Glutamatergic neuron (in vitro differentiated cells): ENCODE measurements at regions not wholly inside any gene's neighbourhood (a gene's known extent, or its start where the extent isn't known, plus 50 kb on each side); places are given as distances from the start of the nearest gene placed in this dataset.
A peak's percentile ranks its signal among the peaks of the same experiment; 100 is the strongest.

Experiments used
- DNase-seq: peaks from one replicate; pipeline ENCODE4 v3.0.0; 2022
- H3K27ac Mint-ChIP-seq: one replicate; pipeline ENCODE4 v1.8.0; 2020; ENCODE audit warnings: mild to moderate bottlenecking, mixed read lengths, inconsistent platforms; ENCODE audit not compliant: unreplicated experiment
- H3K27me3 Mint-ChIP-seq: one replicate; pipeline ENCODE4 v1.8.0; 2020; ENCODE audit warnings: mild to moderate bottlenecking, moderate library complexity, mixed read lengths, inconsistent platforms; ENCODE audit not compliant: unreplicated experiment
- H3K36me3 Mint-ChIP-seq: one replicate; pipeline ENCODE4 v1.8.0; 2020; ENCODE audit warnings: mild to moderate bottlenecking, mixed read lengths, inconsistent platforms; ENCODE audit not compliant: unreplicated experiment
- H3K4me1 Mint-ChIP-seq: one replicate; pipeline ENCODE4 v1.8.0; 2020; ENCODE audit warnings: mild to moderate bottlenecking, low read depth, mixed read lengths, inconsistent platforms; ENCODE audit not compliant: unreplicated experiment
- H3K4me3 Mint-ChIP-seq: one replicate; pipeline ENCODE4 v1.8.0; 2020; ENCODE audit warnings: mild to moderate bottlenecking, mixed read lengths, inconsistent platforms; ENCODE audit not compliant: unreplicated experiment
- H3K9me3 Mint-ChIP-seq: one replicate; pipeline ENCODE4 v1.8.0; 2020; ENCODE audit warnings: mild to moderate bottlenecking, moderate library complexity, mixed read lengths, inconsistent platforms; ENCODE audit not compliant: unreplicated experiment
- CTCF ChIP-seq: fragments of 200-600 bp; sonication (generic); IDR thresholded peaks from one replicate; pipeline ENCODE4 v1.5.0; 2021; ENCODE audit not compliant: partially characterized antibody, unreplicated experiment

- Mint-ChIP-seq H3K27me3 (peaks cover 2% of the 10 kb centered on the region), H3K27ac (no peak overlapping the region), H3K4me3 (no peak overlapping the region), H3K4me1 (peaks cover under 1% of the 10 kb centered on the region), H3K36me3 (peaks cover 12% of the 10 kb centered on the region), H3K9me3 (peaks cover 2% of the 10 kb centered on the region)
- DNase-seq: no peak
- TF ChIP-seq CTCF: no peak
Observed at GRCh38 chr13:29914581-29914980, 64.2 kb upstream of the UBL3 start.

DNA sequence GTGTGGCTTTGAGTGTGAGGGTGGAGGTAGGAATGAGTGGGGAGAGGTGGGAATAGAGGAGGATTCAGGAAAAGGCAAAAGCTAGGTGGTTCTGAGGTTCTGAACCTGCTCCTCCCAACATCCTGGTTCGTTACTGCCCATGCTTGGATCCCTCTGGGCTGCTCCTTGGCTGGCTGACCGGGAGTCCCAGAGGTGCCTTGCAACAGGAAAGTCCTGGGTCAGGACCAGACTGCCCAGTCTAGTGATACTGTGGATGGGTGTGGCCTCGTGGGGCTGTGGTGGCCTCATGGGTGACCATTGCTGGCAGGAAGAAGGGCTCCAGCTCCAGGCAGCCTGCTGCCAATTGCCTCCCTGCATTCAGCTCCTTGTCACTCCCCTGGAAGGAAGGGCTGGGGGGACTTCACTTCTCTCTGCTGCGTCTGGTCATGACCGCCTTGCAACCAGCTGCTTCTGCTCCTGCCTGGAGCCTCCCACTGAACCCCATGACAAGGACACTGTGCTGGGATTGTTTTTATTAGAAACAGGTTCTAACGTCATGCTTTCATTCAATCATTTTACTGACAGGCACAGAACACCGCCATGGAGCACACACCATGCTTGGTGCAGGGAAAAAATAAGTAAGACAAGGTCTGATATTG is 61.5 kb upstream of the UBL3 start:
- peaks cover 6% of the 10 kb centered on the region for H3K4me1 Mint-ChIP-seq
- H3K27ac Mint-ChIP-seq: no peak overlapping the region
- H3K27me3 Mint-ChIP-seq: peaks cover 2% of the 10 kb centered on the region
- peaks cover 3% of the 10 kb centered on the region for H3K9me3 Mint-ChIP-seq
- DNase-seq: no peak
- no peaks in the 10 kb centered on the region for H3K36me3 Mint-ChIP-seq
- no peak for TF ChIP-seq CTCF
- no peak overlapping the region for H3K4me3 Mint-ChIP-seq

DNA sequence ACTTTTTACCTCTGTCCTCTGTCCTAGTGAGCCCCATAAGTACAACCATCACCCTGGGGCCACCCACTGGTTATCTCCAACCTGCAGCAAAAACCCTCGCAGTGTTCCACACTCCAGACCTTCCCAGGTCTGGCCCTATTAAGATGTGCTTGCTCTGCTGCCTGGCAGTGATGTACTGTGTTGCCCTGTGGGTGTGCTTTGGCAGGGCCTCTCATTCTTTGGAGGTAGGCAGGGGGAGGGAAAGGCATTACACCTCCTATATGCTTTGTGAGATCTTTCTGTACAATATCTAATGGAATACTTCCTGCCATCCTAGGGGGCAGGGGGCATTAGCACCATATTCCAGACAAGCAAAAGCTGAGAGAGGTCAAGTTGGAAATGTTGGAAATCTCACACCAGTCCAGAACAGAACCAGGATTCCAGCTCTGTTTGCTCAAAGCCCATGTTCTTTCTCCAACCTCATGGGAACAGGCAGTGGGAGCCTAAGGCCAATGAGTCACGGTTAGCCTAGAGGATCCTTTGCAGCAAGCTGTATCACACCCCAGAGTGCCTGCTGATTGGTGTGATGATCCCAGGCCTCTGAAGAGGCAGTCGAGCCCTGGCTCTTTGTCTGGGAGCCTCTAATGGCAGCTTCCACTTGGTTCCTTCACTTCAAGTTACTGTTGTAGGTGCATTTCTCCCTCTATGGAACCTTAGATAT is 59.7 kb upstream of the UBL3 start:
- H3K27me3 Mint-ChIP-seq: peaks cover 2% of the 10 kb centered on the region
- H3K36me3 Mint-ChIP-seq: no peaks in the 10 kb centered on the region
- TF ChIP-seq CTCF: no peak
- H3K9me3 Mint-ChIP-seq: peaks cover 2% of the 10 kb centered on the region
- H3K4me3 Mint-ChIP-seq: no peak overlapping the region
- peaks cover 6% of the 10 kb centered on the region for H3K4me1 Mint-ChIP-seq
- no peak for DNase-seq
- no peak overlapping the region for H3K27ac Mint-ChIP-seq

DNA sequence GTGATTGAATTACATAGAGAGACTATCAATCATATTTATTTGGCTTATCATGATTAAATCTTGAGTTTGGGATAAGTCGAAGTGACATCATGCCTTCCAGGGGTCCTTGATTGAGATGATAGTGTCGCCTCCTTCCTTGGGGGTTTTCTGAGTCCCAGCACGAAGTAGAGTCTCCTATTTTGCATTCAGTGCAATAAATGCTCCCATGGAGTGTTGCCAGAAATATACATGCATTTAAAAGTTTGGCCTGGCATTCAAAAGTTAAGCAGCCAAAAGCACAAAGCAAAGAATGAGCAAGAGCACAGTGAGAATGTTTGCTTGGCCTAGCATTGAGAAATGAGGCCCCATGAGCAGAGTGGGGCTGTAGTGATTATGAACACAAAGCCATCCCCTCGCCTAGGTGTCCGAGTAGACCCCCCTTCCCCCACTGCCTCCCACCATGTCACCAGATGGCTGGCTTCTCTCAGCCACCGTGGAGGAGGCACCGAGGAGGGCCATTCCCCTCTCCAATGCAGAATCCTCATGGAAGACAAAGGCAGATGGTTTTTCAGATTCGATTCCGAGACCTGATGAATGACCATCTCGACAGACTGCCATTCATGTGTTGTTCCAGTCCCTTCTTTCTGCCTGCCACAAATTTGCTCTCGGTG is 58.8 kb upstream of the UBL3 start:
- H3K36me3 Mint-ChIP-seq: no peaks in the 10 kb centered on the region
- no peak for DNase-seq
- no peak overlapping the region for H3K27ac Mint-ChIP-seq
- peaks cover 2% of the 10 kb centered on the region for H3K9me3 Mint-ChIP-seq
- peak overlapping the region; percentile 17 for H3K4me3 Mint-ChIP-seq
- peaks cover 6% of the 10 kb centered on the region for H3K4me1 Mint-ChIP-seq
- no peak for TF ChIP-seq CTCF
- H3K27me3 Mint-ChIP-seq: peaks cover 2% of the 10 kb centered on the region

DNA sequence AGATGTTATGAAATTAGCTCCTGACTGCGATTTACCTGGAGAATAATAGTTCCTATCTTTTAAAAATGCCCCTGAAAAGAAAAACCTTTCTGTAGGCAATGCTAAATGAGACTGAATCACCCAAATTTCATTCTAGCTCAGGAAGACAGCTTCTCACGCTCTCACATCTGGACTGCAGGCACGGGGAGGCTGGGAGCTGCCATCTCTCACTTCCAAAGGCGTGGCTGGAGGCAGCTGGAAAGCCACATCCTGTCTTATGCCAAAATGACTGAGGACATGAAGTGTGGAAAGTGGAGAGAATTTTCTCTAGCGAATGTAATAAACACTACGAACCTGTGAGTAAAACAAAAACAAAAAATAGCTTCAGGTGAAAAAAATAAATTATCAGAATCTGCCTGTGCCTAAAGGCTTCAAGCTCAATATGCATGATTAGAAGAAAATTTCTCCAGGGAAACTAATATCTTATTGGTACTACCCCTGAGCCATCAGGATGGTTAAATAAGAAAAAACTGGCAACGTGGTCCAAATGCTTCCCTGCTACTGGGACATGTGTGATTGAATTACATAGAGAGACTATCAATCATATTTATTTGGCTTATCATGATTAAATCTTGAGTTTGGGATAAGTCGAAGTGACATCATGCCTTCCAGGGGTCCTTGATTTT is 58.1 kb upstream of the UBL3 start:
- DNase-seq: no peak
- Mint-ChIP-seq H3K36me3 (no peaks in the 10 kb centered on the region), H3K27ac (no peak overlapping the region), H3K4me3 (no peak overlapping the region), H3K27me3 (peaks cover 2% of the 10 kb centered on the region), H3K4me1 (peaks cover 6% of the 10 kb centered on the region), H3K9me3 (peaks cover 2% of the 10 kb centered on the region)
- no peak for TF ChIP-seq CTCF
